Panc1 (cell line): ENCODE measurements at regions not wholly inside any gene's neighbourhood (a gene's known extent, or its start where the extent isn't known, plus 50 kb on each side); places are given as distances from the start of the nearest gene placed in this dataset.
A peak's percentile ranks its signal among the peaks of the same experiment; 100 is the strongest.

Experiments used
- ATAC-seq: fragments of 200-7000 bp; cut with Tn5 transposase; 2 replicates; pipeline ENCODE4 v1.9.1; 2020; ENCODE audit warnings: mild to moderate bottlenecking, moderate library complexity
- BruUV-seq: library from RNA; stranded (reverse); fragments of 400-500 nt; replicated peaks from 2 replicates; lab custom pipeline; 2021; lab: Mats Ljungman, UMichigan
- CTCF ChIA-PET: fragments of 300-600 bp; sonication (Branson Sonifier 250); formaldehyde crosslinking; loops from one replicate; lab custom pipeline; 2022; ENCODE audit warnings: antibody characterized with exemption; lab: Charles Lee
- POLR2A ChIA-PET: fragments of 300-600 bp; sonication (Branson Sonifier 250); formaldehyde crosslinking; loops from one replicate; lab custom pipeline; 2022; ENCODE audit warnings: antibody characterized with exemption; lab: Charles Lee
- DNase-seq: peaks from one replicate; pipeline ENCODE4 v3.0.0-alpha.2; 2010; ENCODE audit warnings: low read depth, low spot score
- H3K27ac ChIP-seq: 2 replicates; pipeline ENCODE4 v1.5.1; 2011; ENCODE audit warnings: mild to moderate bottlenecking, low read length, inconsistent platforms
- H3K27me3 ChIP-seq: fragments of 200-500 bp; sonication (Bioruptor generic); 2 replicates; pipeline ENCODE4 v1.6.0; 2014; ENCODE audit warnings: low read length, inconsistent platforms; ENCODE audit not compliant: control insufficient read depth, insufficient read depth
- H3K36me3 ChIP-seq: fragments of 200-500 bp; sonication (Bioruptor generic); 2 replicates; pipeline ENCODE4 v1.5.1; 2014; ENCODE audit warnings: inconsistent platforms, mild to moderate bottlenecking, low read length, moderate library complexity; ENCODE audit not compliant: control insufficient read depth, insufficient read depth
- H3K4me1 ChIP-seq: 2 replicates; pipeline ENCODE4 v1.5.1; 2011; ENCODE audit warnings: inconsistent platforms, mild to moderate bottlenecking, low read length, moderate library complexity; ENCODE audit not compliant: control insufficient read depth, insufficient read depth
- H3K4me3 ChIP-seq, 2 experiments: 2 replicates each; pipeline ENCODE4 v1.5.1; 2011 to 2012; ENCODE audit warnings: low read depth in 2 of 2, low read length in 2 of 2, mild to moderate bottlenecking in 2 of 2, inconsistent platforms in 1 of 2, moderate library complexity in 1 of 2
- H3K9me3 ChIP-seq: fragments of 200-500 bp; sonication (Bioruptor generic); 2 replicates; pipeline ENCODE4 v1.5.1; 2014; ENCODE audit warnings: low read depth, mild to moderate bottlenecking, inconsistent platforms, low read length, moderate library complexity; ENCODE audit not compliant: control insufficient read depth, insufficient read depth
- CTCF ChIP-seq: fragments of 450-650 bp; IDR thresholded peaks from 2 replicates; pipeline ENCODE4 v1.5.1; 2017; ENCODE audit warnings: mild to moderate bottlenecking
- POLR2AphosphoS5 ChIP-seq: IDR thresholded peaks from 2 replicates; pipeline ENCODE4 v1.6.1; 2012; ENCODE audit warnings: mild to moderate bottlenecking, low read depth, low read length, moderate library complexity
- REST ChIP-seq, 2 experiments: IDR thresholded peaks; 2 replicates each; pipeline ENCODE4 v1.6.1; 2011 to 2012; ENCODE audit warnings: low read depth in 2 of 2, control low read depth in 1 of 2, low read length in 1 of 2, mild to moderate bottlenecking in 1 of 2, moderate library complexity in 1 of 2; ENCODE audit not compliant: insufficient read depth in 1 of 2
- SIN3A ChIP-seq: IDR thresholded peaks from 2 replicates; pipeline ENCODE4 v1.6.1; 2012; ENCODE audit warnings: low read depth, mild to moderate bottlenecking, low read length, moderate library complexity, borderline replicate concordance; ENCODE audit not compliant: insufficient read depth
- TCF7L2 ChIP-seq: IDR thresholded peaks from 2 replicates; pipeline ENCODE4 v1.6.1; 2011; ENCODE audit warnings: mild to moderate bottlenecking, low read depth, low read length, inconsistent platforms
- in situ Hi-C: cut with HindIII; loops from 2 replicates; pipeline ENCODE4 v1.10.0; 2016; ENCODE audit warnings: low sequenced_read_pairs, low pct_unique_long_range_greater_than_20kb
- intact Hi-C: fragments of 100-400 bp; cut with micrococcal nuclease; formaldehyde crosslinking; loops from one replicate; pipeline ENCODE4 v1.10.0; 2022; ENCODE audit not compliant: unreplicated experiment

GRCh38 chr7:25893436-25893835, 258.6 kb upstream of the NFE2L3 start:
- POLR2A ChIA-PET: interaction anchor here (0.6 to 0.7 kb wide), 2 partner anchors 482 to 768 kb away, joined by 3 to 8 read pairs; no protein-coding TSS in a partner anchor
- peak overlapping the region; percentile 78 for H3K27ac ChIP-seq
- CTCF ChIA-PET: interaction anchor here (0.5 to 1.5 kb wide), 8 partner anchors 168 to 775 kb away, joined by 3 to 10 read pairs (median 3); no protein-coding TSS in a partner anchor
- H3K9me3 ChIP-seq: no peaks in the 10 kb centered on the region
- intact Hi-C loops (loop anchor here (1.0 to 10.0 kb wide), 4 partner anchors 168 to 774 kb away; partner anchors contain the start of gene NFE2L3), in situ Hi-C loops (no loop called here)
- H3K27me3 ChIP-seq: peaks cover 11% of the 10 kb centered on the region; the same call in 1 of the 2 replicates
- BruUV-seq: no TSS peak
- H3K4me3 ChIP-seq: peak overlapping the region; percentile 47 to 62
- peaks cover 4% of the 10 kb centered on the region; the same call in 1 of the 2 replicates for H3K4me1 ChIP-seq
- DNase-seq (no peak), ATAC-seq (no peak)
- no peaks in the 10 kb centered on the region for H3K36me3 ChIP-seq
- TF ChIP-seq POLR2AphosphoS5: no peak
- TF ChIP-seq REST (IDR thresholded peaks at IDR 0.05; ENCODE audit: insufficient read depth in 1 of 2, low read depth in 2 of 2, low read length in 1 of 2): no peak
- no peak for TF ChIP-seq TCF7L2
- TF ChIP-seq SIN3A: no peak
- TF ChIP-seq CTCF: no peak

- Histone ChIP-seq H3K9me3 (no peaks in the 10 kb centered on the region), H3K4me1 (peaks cover 4% of the 10 kb centered on the region; the same call in 1 of the 2 replicates), H3K27ac (no peak overlapping the region), H3K36me3 (no peaks in the 10 kb centered on the region), H3K4me3 (peak overlapping the region in 1 of 2 experiments; percentile 44; a peak in 2 of 4 replicates), H3K27me3 (peaks cover 10% of the 10 kb centered on the region; the same call in 1 of the 2 replicates)
- BruUV-seq: no TSS peak
- intact Hi-C loops: loop anchor here (5.0 to 10.0 kb wide), 3 partner anchors 261 to 773 kb away; partner anchors contain the start of gene NFE2L3
- DNase-seq (no peak), ATAC-seq (peak; percentile 92)
- ChIA-PET CTCF (interaction anchor here (0.9 to 1.4 kb wide), 5 partner anchors 187 to 475 kb away, joined by 3 to 4 read pairs (median 3); no protein-coding TSS in a partner anchor), POLR2A (interaction anchor here (0.6 kb wide), 1 partner anchor 796 kb away, joined by 3 read pairs; no protein-coding TSS in a partner anchor)
- TF ChIP-seq TCF7L2: no peak
- no peak for TF ChIP-seq CTCF
- TF ChIP-seq REST (IDR thresholded peaks at IDR 0.05; ENCODE audit: insufficient read depth in 1 of 2, low read depth in 2 of 2, low read length in 1 of 2): no peak
- TF ChIP-seq SIN3A: no peak
- TF ChIP-seq POLR2AphosphoS5: no peak
- in situ Hi-C loops: no loop called here
Measured at GRCh38 chr7:25894002-25894901, 257.7 kb upstream of the NFE2L3 start.
